ENCODE measurements at regions not wholly inside any gene's neighbourhood (a gene's known extent, or its start where the extent isn't known, plus 50 kb on each side); places are given as distances from the start of the nearest gene placed in this dataset.
"Not testable (repeated sequence)": the region's sequence is repeated elsewhere in the genome, so short reads cannot be mapped to it uniquely, and the experiment has no call there.

DNA sequence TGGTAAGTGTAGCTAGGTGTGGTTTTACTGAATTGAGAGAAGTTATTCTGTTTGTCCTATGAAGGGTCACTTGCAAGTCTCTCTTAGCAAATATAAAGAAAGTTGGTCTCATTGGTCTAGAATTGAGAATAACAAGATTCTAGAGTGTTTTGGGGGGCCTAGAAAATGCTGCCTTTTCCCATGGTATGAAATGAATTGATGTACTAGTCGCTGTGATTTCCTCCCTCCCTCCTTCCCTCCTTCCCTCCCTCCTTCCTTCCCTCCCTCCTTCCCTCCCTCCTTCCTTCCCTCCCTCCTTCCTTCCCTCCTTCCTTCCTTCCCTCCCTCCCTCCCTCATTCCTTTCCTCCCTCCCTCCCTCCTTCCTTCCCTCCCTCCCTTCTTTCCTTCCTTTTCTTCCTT lies 166.7 kb upstream of the RGS6 start:
- no peak for DNase-seq (ENCODE audit: low read depth, low spot score)
- no peak overlapping the region for H3K27ac ChIP-seq

DNA sequence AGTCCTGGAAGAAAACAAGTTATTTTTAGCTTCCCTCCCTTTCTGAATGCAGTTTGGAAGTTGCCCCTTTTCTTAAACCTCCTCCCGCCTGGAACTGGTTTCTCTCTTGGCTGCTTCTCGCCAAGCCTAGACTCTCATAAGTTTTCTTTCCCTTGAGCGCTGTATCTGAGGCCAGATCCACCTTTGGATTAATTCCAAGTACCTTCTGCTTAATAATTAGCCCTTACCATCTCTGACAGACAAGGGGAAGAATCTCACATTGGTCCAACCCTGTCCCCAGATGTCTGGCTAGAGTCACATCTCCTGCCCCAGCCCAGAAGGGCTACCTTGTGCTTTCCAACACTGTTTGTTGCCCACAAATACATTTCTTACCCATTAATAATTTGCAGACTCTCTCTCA lies 161.8 kb upstream of the RGS6 start:
- DNase-seq (ENCODE audit: low read depth, low spot score) = no peak
- no peak overlapping the region for H3K27ac ChIP-seq

DNA sequence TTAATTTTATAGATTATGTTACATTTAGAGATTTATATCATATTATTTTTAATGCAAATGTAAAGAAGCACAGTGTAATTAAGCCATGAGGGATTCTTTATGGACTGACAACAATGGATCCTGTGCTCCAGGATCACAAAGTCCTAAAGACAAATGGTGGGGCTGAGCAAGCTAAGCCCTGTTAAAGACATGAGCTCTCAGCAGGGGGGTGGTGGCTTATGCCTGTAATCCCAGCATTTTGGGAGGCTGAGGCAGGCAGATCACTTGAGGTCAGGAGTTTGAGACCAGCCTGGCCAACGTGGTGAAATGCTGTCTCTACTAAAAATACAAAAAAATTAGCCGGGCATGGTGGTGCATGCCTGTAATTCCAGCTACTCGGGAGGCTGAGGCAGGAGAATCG lies 160.8 kb upstream of the RGS6 start:
- H3K27ac ChIP-seq; DNase-seq (ENCODE audit: low read depth, low spot score): not testable (repeated sequence)

DNA sequence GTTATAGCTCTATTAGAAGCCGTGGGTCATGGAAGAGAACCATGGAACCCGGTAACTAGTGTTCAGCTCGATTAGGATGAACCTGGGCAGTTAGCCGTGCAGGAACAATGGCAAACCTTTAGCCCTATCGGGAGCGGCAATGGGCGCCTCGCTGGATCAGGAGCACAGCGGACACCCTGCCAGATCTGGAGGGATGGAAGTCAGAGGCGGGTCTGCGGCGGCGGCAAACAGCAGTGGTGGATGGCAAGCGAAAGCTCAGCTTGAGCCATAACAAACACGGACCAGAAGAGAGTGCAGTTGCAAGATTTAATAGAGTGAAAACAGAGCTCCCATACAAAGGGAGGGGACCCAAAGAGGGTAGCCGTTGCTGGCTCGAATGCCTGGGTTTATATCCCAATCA lies 160.2 kb upstream of the RGS6 start:
- not testable (repeated sequence) for DNase-seq (ENCODE audit: low read depth, low spot score); H3K27ac ChIP-seq

DNA sequence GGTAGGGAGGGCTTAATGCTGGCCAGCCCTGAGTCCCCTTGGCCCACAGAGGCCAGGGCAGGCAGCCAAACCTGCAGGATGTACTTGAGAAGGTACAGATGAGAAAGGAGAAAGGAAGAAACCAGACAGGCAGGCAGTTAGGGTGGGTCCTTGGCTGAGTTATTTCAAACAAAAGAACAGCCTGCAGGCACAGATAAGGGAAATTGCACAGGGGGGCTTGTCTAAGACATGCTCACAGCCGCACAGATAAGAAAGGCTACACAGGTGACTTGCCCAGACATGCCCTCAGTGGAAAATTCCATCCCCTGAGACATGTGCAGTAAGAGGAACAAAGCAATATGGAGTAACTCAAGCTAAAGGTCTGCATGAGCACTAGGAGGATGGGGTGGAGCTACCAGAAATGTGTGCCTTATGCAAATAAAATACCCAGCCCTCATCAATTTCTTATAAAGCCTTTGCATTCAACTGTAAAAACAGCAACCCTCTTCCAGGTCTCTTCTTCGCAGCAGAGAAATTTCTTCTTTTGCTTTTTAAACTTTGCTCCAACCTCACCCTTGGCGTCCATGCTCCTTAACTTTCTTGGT lies 158.2 kb upstream of the RGS6 start:
- no peak for DNase-seq (ENCODE audit: low read depth, low spot score)
- no peak overlapping the region for H3K27ac ChIP-seq

DNA sequence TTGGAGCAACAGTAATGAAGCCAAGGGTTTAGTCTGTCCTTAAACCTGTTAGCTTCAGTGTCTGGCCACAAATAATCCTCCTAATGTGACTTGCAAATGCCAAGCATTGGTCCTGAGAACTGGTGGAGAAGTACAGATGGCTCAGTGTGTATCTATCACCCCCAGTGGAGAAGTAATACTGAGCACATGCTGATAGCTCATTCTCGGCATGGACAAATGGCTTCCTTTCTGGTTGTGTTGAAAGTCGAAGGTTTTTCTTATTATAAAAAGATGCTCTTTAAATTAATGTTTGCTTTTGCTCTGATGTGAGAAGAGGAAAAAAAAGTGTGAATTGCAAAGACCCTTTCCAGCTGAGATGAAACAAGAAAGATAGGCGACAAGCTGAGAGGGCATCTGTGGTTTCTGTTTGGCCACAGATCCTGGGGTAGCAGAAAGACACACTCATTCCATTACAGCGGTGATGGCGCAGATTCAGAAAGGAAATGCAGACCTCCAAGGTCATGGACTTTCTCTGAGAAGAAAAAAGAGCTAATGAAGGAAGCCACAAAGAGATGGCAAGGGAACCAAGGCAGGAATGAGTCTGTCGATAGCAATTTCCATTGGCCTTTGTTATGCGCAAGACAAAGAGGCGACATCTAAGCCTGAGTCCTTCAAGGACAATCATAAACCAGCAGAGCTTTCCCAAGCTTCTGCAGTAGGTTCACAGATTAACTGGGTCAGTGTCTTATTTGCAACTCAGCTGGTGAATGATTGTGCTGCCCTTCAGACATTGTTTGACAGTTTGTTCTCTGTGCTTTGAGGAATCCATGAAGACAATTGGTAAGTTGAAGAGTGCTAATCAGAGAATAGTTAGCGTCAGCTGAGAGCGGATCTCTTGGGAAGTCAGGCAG lies 155.5 kb upstream of the RGS6 start:
- no peak for DNase-seq (ENCODE audit: low read depth, low spot score)
- H3K27ac ChIP-seq = no peak overlapping the region

DNA sequence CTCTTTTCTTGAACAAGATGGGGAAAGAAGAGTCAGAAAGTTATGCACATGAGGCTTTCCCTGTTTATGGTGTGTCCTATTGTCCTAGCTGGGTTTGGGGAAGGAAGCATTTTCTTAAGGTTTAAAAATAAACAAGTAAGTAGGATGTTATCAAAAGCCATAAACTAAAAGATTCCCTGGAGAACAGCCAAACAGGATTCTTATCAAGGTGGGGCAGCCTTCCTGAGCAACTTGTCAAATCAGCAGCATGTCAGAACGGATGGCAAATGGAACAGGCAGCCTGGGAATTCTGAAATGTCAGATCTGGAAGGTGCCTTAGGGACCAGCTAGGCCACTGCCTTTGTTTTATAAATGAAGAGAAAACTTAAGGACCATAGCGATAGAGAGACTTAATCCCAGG lies 152.2 kb upstream of the RGS6 start:
- H3K27ac ChIP-seq = no peak overlapping the region

DNA sequence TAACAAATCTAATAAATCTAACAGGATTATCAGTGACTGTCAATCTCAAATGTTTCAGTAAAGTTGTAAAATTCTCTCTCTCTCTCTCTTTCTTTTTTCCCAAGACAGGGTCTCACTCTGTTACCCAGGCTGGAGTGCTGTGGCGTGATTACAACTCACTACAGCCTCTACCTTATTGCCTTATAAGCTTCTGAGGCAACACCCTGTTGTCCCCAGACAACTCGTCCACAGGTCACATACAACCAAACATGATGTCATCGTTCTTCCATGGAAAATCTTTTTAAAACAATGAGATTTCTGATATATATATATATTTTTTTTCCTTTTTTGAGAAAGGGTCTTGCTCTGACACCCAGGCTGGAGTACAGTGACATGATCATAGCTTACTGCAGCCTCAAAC lies 151.4 kb upstream of the RGS6 start:
- H3K27ac ChIP-seq = no peak overlapping the region
- no peak for DNase-seq (ENCODE audit: low read depth, low spot score)

More for the DNA sequence above, 152.2 kb upstream of the RGS6 start:
- DNase-seq (ENCODE audit: low read depth, low spot score) = no peak

DNA sequence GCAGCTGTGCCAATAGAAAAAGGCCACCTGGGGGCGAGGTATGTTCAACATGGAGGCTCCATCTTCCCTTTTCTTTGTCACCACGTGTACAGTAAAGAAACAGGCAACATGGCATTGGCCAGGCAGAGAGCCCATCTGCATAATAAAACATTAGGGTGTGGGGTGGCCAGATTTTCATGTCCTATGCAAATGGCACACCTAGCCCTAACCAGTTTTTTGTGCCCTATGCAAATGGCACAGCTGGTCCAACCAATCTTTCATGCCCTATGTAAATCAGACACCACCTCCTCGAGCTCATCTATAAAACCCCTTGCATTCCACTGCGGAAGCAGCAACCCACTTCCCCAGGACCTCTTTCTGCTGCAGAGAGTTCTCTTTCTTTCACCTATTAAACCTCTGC lies 149.1 kb upstream of the RGS6 start:
- no peak overlapping the region for H3K27ac ChIP-seq
- no peak for DNase-seq (ENCODE audit: low read depth, low spot score)

DNA sequence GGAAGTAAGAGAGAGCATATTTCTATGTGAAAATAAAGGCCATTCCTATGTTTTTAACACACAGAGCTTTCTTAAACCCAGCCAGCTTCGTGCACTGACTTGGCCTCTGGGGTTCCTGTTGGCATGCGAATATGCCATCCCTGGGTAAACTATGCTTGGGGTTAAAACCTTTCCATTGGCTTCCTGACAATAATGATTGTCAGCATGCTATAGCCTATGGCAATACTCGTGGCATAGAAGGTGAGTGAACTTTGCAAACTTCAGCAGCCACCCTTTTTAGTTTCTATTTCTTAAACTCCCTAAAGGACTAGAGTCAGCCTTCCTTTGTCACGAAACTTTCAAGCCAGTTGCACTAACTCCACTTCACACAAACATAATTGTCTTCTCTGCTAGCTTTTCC lies 148.4 kb upstream of the RGS6 start:
- H3K27ac ChIP-seq = no peak overlapping the region
- no peak for DNase-seq (ENCODE audit: low read depth, low spot score)

DNA sequence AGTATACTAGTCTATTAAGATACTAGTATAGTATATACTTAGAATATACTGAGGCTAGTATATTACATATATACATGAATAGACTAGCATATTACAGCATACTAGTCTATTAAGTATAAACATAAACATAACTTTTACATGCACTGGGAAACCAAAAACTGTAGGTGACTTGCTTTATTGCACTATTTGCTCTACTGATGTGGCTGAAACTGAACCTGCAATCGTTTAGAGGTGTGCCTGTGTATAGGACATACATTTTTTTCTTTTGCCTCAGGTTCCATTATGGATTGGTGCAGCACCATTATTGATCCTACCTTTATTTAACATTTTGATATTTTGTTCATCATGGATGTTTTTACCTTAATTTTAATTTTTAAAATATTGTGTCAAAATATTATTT lies 143.2 kb upstream of the RGS6 start:
- no peak overlapping the region for H3K27ac ChIP-seq
- DNase-seq (ENCODE audit: low read depth, low spot score) = no peak

DNA sequence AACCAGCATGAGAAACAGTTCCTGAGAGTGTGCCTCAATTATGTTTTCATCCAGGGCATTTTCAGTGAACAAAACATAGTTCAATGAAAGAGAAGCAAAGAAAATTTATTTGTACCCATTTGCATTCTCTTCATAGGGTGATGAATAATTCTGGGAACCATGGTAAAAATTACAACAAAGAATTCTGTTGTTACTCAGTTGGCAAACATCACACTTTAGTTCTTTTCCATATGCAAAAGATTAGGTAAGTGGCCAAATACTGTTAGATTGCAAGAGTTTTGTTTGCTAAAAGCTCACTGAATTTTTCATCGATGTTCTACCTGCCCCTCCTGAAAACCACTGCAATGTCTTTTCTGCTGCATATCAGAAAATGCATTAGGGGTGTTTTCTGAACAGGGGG lies 132.4 kb upstream of the RGS6 start:
- H3K27ac ChIP-seq = no peak overlapping the region
- DNase-seq (ENCODE audit: low read depth, low spot score) = no peak

DNA sequence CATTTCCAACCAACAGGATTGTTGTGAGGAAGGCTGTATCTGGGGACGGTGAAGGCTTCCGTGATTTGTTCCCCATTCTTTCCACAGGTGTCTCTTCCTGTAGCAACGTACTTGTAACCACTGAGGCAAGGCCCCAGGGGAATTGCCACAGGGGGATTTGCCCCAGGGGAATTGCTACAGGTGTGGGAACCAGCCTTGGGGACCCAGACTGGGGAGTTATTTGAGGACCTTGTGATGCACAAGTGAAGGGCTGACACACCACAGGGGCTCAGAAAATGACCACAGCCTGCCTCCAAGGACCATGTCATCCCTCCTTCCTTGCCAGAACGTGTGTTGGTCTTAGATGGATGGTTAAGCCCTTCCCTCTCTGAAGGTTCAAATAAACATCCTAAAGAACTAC lies 131.4 kb upstream of the RGS6 start:
- DNase-seq (ENCODE audit: low read depth, low spot score) = no peak
- H3K27ac ChIP-seq = no peak overlapping the region

DNA sequence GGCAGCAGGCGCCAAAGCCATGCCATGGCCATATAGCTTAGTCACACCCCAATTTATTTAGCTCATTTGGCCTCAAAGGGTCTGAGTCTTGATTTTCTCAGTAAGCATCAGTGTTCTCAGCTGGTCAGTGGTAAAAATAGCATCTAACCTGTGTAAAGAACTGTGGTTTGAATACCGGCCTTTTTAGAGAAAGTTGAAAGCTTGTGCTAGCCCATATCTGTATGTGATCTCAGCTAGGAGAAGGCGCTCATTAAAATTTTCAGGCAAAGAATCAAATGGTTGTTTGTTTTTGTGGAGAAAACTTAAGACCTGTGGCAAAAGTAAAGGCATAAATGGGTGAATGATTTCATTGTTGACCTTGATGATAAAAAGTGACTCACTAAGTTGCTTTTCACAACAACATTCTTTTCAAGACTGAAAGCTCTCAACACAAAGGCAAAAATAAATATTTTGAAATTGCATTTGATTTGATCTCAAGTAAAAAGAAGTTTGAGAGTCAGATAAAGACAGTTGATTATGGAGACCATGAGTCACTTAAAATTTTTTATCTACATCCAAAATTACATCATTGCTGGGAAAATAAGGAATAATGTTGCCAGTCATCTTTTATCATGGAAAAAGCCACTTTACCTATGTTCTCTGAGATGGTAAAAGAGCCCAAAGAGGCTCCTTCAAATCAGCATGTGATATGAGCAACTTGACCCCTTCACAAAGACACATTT lies 128.5 kb upstream of the RGS6 start:
- no peak overlapping the region for H3K27ac ChIP-seq
- DNase-seq (ENCODE audit: low read depth, low spot score) = peak; percentile 31

DNA sequence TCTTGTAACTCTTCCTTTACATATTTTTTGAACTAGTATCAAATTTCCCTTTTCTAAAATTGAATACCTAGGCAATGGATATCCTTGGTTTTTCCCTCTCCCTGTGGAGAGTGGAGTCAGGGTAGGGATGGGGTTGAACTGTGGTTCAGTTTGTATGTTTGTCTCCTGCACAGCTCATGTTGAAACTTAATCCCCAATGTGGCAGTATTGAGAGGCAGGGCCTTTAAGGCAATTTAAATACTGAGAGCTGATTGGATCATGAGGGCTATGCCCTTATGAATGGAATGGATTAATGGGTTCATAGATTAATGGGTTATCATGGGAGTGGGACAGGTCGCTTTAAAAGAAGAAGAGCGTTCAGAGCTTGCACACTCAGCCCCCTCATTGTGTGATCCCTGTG lies 127.2 kb upstream of the RGS6 start:
- no peak overlapping the region for H3K27ac ChIP-seq
- no peak for DNase-seq (ENCODE audit: low read depth, low spot score)

DNA sequence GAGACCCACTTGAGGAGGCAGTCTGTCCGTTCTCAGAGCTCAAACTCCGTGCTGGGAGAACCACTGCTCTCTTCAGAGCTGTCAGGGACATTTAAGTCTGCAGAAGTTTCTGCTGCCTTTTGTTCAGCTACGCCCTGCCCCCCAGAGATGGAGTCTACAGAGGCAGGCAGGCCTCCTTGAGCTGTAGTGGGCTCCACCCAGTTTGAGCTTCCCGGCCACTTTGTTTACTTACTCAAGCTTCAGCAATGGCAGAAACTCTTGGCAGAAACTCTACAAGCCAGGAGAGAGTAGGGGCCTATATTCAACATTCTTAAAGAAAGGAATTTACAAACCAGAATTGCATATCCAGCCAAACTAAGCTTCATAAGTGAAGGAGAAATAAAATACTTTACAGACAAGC lies 125.2 kb upstream of the RGS6 start:
- not testable (repeated sequence) for DNase-seq (ENCODE audit: low read depth, low spot score); H3K27ac ChIP-seq

DNA sequence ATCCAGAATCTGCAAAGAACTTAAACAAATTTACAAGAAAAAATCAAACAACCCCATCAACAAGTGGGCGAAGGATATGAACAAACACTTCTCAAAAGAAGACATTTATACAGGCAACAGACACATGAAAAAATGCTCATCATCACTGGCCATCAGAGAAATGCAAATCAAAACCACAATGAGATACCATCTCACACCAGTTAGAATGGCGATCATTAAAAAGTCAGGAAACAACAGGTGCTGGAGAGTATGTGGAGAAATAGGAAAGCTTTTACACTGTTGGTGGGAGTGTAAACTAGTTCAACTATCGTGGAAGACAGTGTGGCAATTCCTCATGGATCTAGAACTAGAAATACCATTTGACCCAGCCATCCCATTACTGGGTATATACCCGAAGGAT lies 121.4 kb upstream of the RGS6 start:
- not testable (repeated sequence) for H3K27ac ChIP-seq; DNase-seq (ENCODE audit: low read depth, low spot score)

DNA sequence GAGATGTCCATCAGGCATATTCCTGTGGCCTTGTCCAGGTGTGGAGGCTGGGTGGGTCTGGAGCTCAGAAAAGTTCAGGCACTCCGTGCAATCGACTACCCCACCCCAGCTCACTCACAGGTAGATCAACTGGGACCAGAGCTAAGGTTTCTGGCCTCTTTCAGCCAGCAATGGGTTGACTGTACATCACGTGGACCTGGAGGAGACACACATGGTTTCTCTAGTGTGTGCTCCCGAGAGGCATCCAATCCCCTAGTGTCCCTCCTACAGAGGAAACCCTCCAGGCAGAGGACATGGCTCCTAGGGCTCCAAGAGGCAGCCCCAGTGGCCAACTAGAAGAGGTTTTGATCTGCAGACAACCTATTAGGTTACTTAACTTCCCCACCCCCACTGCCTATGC lies 119.5 kb upstream of the RGS6 start:
- DNase-seq (ENCODE audit: low read depth, low spot score) = no peak
- H3K27ac ChIP-seq = no peak overlapping the region

DNA sequence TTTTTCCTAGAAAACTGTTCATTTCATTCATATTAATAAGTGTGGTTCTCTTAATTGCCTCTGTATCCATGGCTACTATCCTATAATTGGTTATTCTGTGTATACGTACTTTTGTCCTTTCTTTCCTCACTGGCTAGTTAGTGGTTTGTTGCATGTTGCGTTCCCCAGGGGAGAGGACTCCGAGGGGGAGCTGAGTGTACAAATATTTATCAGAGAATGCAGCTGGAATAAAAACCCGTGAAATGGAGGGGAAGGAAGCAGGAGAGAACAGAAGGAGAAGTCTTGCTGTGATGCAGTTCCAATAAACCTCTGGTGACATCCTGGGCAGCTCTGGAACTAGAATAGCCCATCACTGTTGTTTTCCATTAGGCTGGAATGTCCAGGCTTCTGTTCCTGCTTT lies 117.1 kb upstream of the RGS6 start:
- DNase-seq (ENCODE audit: low read depth, low spot score) = no peak
- no peak overlapping the region for H3K27ac ChIP-seq

DNA sequence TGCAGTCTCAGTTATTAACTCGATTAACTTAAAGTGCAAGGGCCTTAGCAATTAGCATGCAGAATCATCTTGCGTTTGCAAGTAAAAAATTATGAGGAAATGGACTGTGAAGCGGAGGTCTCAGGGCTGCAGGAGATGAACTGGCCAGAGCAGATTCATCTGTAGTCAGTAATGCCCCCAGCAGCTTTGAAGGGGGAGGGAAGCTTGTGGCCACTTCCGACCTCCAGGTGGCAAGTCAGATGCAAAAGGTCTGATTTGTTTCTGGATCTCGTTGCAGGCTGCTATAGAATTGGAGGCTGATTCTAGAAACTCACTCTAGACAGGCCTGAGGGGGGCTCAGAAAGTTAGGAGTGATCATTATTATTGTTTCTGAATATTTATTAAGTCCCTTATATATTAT lies 107.4 kb upstream of the RGS6 start:
- no peak overlapping the region for H3K27ac ChIP-seq
- no peak for DNase-seq (ENCODE audit: low read depth, low spot score)

DNA sequence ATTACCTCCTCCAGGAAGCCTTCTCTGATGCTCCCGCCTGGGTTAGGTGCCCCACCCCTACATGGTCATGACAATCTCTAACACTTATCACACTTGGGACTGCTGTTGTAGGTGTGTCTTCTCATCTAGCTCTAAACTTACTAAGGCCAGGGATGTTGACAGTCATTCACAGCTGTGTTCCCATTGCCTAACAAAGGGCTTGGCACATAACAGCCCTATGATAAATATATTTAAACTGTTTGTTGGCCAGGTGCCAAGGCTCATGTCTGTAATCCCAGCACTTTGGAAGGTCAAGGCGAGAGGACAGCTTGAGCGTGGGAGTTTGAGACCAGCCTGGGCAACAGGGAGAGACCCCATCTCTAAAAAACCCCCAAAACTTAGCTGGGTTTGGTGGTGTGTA lies 98.8 kb upstream of the RGS6 start:
- no peak for DNase-seq (ENCODE audit: low read depth, low spot score)
- H3K27ac ChIP-seq = no peak overlapping the region

All from epithelial cell of prostate (primary cell).